GM12865 (cell line): ENCODE measurements at regions not wholly inside any gene's neighbourhood (a gene's known extent, or its start where the extent isn't known, plus 50 kb on each side); places are given as distances from the start of the nearest gene placed in this dataset.

Experiments used
- DNase-seq: peaks from one replicate; pipeline ENCODE4 v3.0.0; 2010; ENCODE audit warnings: low read depth
- H3K4me3 ChIP-seq: 2 replicates; pipeline ENCODE4 v1.5.1; 2011; ENCODE audit warnings: mild to moderate bottlenecking, low read depth, low read length, control low read depth
- TF ChIP-seq, protein P1 (sequence below): IDR thresholded peaks from 2 replicates; pipeline ENCODE4 v1.5.1; 2011; ENCODE audit warnings: low read length, control low read depth, low read depth, inconsistent platforms; ENCODE audit not compliant: insufficient read depth; ENCODE audit errors: missing control alignments

DNA sequence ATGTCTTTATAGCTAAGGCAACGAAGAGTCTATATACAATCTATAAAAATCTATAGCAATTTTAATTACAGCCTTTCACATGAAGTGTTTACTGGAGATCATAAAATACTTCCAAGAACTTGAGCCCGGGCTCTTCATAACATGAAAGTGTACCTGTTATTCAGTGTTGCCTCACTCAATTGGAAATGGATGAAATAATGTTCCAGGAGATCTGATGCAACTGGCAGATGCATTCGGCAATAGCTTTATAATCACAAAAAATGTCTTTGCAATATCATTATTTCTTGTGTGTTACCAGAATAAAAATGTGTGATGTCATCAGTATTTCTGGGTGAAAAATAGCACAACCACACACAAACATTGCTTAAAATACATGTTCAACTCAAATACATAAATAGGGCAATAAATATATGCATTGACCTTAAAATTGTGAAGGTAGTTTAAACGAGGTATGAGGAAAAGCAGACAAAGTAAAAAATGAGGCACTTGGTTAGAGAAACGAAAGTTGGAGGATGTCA is 1266.8 kb upstream of the PCDH7 start:
- TF ChIP-seq, protein P1, sequence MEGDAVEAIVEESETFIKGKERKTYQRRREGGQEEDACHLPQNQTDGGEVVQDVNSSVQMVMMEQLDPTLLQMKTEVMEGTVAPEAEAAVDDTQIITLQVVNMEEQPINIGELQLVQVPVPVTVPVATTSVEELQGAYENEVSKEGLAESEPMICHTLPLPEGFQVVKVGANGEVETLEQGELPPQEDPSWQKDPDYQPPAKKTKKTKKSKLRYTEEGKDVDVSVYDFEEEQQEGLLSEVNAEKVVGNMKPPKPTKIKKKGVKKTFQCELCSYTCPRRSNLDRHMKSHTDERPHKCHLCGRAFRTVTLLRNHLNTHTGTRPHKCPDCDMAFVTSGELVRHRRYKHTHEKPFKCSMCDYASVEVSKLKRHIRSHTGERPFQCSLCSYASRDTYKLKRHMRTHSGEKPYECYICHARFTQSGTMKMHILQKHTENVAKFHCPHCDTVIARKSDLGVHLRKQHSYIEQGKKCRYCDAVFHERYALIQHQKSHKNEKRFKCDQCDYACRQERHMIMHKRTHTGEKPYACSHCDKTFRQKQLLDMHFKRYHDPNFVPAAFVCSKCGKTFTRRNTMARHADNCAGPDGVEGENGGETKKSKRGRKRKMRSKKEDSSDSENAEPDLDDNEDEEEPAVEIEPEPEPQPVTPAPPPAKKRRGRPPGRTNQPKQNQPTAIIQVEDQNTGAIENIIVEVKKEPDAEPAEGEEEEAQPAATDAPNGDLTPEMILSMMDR = no peak
- H3K4me3 ChIP-seq = no peak overlapping the region

DNA sequence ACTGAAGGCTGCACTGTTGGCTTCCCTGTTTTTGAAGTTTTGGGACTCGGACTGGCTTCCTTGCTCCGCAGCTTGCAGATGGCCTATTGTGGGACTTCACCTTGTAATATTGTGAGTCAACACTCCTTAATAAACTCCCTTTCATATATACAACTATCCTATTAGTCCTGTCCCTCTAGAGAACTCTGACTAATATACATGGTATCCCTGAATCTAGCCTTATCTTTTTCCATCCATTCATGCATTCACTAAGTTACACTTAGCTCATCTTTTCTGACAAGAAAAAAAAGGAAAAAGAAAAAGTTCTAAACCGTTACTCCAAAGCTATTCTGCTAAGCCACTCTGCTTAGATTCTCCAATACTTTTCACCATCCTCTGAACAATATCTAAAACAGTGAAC is 1260.2 kb upstream of the PCDH7 start:
- no peak overlapping the region for H3K4me3 ChIP-seq
- no peak for DNase-seq
- TF ChIP-seq, protein P1 = no peak

More for the DNA sequence above, 1266.8 kb upstream of the PCDH7 start:
- DNase-seq = no peak

DNA sequence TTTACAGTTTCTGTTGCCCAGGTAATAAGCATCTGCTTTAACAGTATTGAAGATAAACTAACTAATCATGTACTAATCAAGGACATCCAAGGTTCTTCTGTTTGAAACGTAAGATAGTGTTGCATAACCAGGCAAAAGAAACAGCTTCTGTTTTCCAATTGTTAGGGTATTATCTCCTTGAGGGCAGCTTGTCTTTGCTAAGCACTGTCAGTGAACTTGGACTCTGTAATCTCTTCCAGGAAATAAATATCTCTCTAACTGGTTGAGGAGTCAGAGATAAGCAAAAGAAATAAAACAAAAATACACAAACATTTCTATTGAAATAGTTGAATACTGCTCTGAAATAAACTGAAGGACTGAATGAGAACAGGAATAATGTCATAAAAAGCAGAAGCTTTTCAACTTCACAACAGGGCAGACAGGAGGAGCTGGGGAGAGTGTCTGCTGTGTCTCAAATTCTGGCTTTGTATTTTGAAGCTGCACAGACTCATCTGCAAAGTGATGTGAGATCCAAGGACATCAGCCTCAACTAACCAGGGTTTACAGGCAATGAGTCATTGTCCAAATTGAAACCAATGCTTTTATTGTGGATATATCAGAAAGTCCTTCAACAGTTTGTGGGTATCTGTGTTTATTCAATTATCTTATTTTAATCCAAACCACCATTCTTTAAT is 1253.0 kb upstream of the PCDH7 start:
- H3K4me3 ChIP-seq = no peak overlapping the region
- no peak for DNase-seq
- TF ChIP-seq, protein P1 = no peak
